ENCODE measurements at regions not wholly inside any gene's neighbourhood (a gene's known extent, or its start where the extent isn't known, plus 50 kb on each side); places are given as distances from the start of the nearest gene placed in this dataset.

- no peak for DNase-seq
These were observed 336.8 kb downstream of the SEC16B start for GRCh38 chr1:177632923-177633615.

- DNase-seq = no peak
These were observed 338.1 kb downstream of the SEC16B start for GRCh38 chr1:177631770-177632169.

DNA sequence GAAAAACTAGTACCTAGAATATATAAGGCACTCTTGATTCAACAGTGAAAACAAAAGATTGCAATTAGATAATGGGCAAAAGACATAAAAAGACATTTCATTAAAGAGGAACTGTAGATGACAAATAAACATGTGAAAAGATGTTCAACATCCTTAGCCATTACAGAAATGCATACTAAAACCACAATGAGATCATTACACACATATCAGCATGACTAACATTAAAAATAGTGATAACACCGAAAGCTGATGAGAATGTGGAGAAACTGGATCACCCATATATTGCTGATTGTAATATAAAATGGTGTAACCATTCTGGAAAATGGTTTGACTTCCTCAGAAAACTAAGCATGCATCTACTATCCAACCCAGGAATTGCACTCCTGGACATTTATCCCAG lies 340.3 kb downstream of the SEC16B start:
- DNase-seq = no peak

DNA sequence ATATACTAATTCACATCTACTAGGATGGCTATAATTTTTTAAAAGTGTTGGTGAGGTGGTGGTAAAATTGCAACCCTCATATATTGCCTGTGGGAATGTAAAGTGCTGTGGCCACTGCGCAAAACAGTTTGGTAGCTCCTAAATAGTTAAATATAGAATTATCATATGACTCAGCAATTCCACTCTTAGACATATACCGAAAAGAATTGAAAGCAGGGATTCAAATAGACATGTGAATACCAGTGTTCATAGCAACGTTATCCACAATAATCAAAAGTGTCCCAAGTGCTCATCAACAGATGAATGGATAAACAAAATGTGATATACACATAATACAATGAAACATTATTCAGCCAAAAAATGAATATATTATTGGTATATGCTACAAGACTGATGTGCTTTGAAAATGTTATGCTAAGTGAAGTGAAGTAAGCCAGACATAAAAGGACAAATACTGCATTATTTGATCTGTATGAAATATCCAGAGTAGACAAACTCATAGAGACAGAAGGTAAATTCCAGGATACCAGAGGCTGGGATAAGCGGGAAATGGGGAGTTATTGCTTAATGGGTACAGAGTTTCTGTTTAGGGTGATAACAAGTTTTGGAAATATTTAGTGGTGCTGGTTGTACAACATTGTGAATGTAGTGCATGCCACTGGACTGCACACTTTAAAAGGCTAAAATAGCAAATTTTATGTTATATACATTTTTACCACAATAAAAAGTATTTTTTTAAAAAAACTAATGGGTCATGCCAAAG lies 342.5 kb downstream of the SEC16B start:
- DNase-seq = no peak

DNA sequence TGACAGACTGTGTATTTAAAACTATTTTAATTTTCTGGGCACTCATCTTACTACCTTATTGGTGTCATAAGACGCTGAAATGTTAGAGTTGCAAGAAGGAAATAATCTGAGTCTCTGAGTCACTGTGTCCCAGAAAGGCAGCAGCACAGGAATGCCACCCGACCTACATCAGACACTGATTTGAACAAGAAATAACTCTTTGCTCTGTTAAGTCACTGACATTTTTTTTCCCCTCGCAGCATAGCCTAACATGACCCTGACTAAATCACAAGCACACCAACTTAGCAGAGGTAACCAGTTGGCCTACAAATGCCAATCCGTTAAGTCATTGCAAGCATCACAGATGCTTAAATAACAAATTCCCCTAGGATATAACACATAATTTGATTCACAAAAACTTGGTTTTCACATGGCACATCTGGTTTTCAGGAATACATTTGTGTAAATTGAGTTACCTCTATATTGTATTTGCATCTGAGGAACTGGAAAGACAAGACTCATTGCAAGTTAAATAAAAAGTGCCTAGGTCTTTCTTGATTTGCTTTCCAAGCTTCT lies 349.1 kb downstream of the SEC16B start:
- DNase-seq = no peak

DNA sequence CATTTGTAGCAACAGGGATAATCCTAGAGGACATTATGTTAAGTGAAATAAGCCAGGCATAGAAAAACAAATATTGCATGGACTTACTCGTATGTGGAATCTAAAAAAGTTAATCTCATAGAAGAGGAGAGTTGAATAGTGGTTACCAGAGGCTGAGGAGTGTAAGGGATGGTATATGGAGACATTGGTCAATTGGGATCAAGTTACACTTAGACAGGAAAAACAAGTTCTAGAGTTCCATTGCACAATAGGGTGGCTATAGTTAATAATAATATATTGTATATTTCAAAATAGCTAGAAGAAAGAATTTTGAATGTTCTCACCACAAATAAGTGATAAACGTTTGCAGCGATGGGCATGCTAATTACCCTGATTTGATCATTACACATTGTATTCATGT lies 354.6 kb downstream of the SEC16B start:
- no peak for DNase-seq

DNA sequence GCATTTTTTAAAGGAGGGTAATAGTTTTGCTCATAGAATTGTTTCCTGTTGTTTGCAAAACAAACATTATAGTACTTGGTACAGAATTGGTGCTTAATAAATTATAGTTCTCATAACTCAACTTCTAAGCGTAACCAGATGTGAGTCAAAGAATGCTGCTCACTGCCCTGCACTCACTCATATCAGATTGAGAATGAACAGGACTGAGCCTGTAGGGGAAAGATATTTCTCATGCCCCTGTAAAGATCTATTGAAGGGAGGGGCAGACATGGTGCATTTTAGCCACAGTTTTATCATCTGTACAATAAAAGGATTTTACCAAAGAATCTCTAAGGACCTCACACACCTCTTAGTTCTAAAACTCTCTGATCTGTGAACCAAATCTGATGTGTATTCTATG lies 358.5 kb downstream of the SEC16B start:
- DNase-seq = no peak

DNA sequence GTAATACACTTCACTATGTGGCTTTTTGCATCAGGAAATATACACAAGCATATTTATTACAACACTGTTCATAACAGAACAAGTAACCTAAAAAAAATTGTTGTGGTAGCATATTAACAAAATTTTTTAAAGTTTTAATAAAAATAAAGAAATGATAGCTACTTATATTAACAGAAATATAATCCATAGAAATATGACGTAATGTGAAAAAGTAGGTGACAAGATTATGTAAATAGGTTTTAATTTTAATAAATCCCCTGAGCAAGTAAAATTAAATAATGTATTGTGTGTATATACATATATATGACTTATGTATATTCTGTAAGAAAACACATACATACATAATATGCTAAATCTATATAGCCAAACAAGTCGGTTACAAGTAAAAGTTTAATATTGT lies 359.9 kb downstream of the SEC16B start:
- DNase-seq = no peak

DNA sequence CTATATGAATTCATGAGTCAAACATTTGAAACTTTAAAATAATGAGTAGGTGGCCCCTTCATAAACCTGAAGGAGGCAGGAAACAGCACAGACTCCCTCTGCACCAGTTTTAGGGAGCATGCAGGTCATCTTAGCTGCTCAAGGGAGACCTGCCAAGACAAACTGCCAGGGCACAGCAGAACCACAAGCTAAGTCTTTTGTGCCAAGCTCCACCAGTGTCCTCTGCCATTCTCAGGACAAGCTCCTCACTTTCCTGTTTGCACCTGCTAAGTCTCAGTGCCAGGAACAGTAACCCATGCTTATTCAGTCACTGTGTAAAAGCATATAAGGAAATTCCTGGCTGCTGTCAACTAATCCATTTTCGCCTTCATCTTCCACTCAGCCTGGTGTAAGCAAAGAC lies 368.9 kb downstream of the SEC16B start:
- DNase-seq = no peak

GRCh38 chr1:177600321-177600720 lies 369.5 kb downstream of the SEC16B start:
- DNase-seq = no peak

GRCh38 chr1:177597393-177597792 lies 372.5 kb downstream of the SEC16B start:
- DNase-seq = no peak

DNA sequence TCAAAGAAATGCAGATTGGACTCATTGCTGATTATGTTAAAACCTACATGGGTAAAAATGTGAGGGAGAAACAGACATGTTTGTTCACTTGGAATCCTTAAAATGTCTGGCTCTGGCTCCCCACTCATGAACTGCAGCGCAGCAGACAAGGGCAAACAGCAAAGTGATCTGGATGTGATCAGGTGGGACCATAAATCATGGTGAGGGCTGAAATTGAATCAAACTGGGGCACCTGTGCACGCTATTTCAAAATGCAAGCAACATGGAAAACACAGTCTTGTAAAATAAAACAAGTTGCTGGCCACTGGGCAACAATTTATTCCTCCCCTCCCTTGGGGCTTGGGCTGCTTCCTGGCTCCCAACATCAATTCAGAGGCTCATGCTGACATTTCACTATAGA lies 373.4 kb downstream of the SEC16B start:
- no peak for DNase-seq

GRCh38 chr1:177593105-177593504 lies 376.8 kb downstream of the SEC16B start:
- DNase-seq = no peak

DNA sequence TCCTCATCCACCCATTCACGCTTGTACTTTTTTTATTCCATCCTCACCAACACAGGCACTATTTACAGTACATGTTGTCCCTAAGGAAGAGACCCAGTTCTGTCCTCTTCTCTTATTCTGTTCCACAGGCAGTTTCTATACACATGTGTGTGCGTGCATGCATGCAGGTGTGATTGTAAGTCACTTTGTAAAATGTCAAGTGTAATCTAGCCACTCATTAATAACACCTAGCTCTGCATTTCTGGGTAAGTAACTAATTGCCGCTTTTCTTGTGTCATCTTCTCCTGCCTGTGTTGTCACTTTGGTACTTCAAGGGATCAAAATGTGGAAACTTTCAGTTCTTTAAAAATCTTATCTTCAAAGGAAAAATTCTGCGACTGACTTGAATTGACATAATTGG lies 377.2 kb downstream of the SEC16B start:
- no peak for DNase-seq

- DNase-seq = no peak
These were observed 378.7 kb downstream of the SEC16B start for GRCh38 chr1:177591155-177591554.

DNA sequence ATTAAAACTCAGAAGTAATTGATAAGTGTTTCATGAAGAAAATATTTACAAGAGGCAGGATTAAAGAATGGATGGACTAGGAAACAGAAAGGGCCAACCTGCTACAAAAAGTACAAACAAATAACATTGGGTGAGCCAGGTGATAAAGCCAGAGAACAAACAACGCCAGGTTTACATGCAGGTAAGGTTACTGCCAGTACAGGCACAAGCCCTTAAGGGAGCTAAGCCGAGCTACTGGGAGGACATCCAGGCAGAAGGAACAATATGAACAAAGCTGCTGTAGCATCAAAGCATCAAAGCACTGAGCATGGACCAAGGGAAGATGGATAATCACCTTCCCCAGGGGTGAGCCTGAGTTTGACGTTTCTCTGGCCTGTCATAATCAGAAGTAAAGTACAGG lies 380.7 kb downstream of the SEC16B start:
- no peak for DNase-seq

DNA sequence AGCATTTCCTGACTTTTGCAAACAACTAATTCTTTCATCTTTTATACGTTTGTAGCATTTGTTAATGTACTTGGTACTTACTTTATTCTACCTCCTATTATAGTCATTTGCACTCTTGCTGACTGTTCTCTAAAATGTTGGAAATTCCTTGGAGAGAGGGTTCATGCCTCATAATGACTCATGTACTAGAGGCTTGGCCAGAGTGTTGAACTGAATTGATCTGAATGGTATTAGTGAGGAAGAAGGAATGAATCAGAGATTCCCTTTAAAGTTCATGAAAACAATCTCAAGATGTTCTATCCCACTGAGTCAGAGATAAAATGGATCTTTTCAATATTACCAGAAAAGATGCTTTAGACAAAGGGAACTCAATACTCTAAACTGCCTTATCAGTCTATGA lies 383.4 kb downstream of the SEC16B start:
- no peak for DNase-seq

DNA sequence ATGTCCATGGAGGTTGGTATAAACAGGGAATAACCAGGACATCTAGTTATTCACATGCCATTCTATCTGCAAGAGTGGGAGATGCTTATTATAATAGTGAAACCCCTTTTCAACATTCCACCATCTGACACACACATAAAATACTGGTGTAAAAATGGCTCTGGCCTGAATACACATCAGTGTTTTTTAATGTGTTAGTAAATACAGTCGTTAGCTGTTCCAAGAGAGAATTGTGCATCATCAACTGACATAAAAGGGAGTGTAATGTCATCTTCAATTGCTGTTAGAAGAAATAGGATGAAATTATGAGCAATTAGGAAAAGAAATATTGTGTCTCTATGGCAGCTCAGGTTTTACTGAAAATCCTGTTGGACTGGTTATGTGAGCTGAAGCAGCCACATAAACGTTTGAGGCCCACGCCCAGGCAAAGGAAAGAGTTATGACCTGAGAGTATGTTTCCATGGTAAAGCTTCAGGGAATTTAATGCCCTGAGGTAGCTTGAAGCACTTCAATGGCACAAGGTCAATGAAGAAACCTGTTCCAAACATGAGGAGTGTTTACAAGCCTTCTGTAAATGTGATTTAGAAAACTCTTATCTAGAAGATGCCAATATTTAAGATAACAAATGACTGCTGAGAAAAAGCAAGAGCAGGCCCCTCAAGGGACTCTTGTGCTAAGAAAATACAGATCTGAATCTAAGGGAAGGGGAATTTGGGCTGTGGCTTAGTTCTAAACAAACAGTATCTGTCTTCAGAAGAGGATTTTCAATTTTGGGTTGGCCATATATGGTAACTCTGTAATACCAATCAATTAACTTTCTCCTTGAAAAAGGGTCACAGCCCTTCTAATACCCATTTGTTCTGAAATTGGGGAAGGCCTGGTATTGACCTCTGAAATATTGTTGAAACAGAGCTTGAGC lies 384.3 kb downstream of the SEC16B start:
- DNase-seq = no peak

DNA sequence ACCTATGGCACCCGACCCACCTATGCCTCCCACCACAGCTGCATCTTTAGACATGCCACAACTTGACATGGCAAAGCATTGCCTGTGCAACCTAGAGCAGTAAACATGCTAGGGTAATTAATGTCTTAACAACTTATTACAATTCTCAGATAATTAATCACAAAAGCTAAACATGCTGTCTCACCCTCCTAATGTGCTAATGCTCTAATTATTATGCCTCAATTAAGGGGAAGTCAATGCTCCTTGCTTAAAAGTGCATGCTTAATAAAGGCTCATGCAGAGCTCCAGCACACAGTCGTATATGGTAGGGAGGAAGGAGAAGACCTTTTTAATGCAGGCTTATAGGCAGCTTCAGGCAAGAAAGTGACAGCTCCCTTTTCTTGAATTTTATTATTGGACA lies 396.0 kb downstream of the SEC16B start:
- no peak for DNase-seq

DNA sequence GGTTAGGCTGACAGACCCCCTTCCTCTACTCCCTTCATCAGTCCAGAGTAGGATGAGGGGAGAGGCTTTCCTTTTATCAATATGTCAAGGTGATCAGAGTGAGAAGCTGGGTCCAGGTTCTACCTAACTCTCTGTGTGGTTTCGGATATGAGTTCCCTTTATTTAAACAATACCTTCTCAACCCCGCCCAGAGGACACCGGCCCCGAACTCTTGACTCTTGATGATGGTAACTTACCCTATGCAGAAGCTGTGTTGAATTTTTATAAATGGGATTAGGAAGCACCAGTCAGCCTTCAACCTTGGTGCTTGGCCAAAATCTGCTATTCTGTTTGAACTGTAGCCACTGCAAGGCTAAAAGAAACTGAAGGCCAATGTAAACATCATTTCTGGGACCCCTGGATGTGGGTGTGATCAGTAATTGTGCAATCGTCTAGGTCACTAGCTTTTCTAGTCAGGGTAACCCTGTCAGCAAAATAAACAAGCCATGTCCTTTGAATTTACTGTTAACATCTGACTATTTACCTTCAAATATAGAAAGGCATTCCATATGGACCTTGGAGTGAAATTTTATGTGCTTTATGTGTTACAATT lies 398.3 kb downstream of the SEC16B start:
- DNase-seq = no peak

DNA sequence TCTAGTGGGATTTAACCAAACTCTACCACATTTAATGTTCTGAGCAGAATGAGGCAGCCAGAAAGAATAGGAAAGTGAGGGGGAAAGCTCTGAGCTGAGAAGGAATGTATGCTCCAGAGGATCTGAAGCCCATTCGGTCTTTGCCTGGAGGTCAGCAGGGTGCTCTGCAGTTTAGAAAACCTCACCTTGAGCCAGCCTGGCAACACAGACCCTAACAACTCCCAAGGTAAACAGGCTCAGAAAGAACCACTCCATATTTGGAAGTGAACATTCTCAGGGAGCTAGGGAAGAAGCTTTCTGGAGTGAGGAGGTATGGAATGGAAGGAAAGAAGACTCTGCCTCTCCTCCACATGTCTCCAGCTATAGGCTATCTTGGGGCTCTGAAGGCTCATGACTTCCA lies 398.8 kb downstream of the SEC16B start:
- no peak for DNase-seq

DNA sequence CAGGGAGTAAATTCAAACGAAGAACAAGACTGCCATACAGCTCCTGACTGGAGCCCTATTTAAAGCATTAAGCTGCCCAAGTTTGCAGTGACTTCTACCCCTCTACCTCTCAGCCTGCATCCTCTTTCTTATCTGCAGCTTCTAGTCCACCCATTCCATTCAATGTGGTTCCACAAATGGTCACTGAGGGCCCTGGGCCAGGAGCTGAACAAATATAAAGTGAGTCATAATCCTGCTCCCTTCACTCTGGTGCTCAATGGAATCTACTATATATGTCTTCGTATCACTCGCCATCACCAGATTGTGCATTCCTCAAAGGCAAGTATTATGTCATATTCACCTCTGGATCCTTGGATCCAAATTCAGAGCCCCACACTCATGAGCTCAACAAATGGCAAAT lies 398.7 kb downstream of the BRINP2 start:
- no peak for DNase-seq

DNA sequence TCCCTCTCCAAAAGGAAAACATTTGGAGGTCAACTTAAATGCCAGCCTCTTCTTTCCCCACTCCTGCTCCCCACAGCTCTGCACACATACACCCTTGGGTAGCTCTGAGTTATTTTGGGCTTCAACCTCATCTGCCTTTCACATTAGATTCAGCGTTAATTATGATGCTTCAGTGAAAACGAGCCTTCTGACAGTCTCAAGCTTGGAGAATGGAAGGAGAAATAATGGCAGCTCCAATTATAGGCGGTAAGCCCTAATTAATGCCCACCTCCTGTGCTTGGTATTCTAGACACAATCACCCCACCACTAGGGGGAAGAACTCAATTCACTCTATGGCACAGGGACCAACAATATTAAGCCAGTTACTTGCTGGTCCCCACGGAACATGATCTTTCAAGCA lies 397.9 kb downstream of the BRINP2 start:
- no peak for DNase-seq

All from SHP77 (cell line).